SK-N-SH treated with all-trans-retinoic acid at 6 μM for 48 hours (cell line): ENCODE measurements at regions not wholly inside any gene's neighbourhood (a gene's known extent, or its start where the extent isn't known, plus 50 kb on each side); places are given as distances from the start of the nearest gene placed in this dataset.

Source experiments
- ARNTL ChIP-seq: fragments of 450-650 bp; formaldehyde crosslinking; IDR thresholded peaks from 2 replicates; pipeline ENCODE4 v1.5.0; 2020; ENCODE audit warnings: low read depth, mild to moderate bottlenecking, moderate library complexity, borderline replicate concordance
- TF ChIP-seq, protein P1 (sequence below): fragments of 250-450 bp; sonication (Bioruptor Pico); IDR thresholded peaks from 2 replicates; pipeline ENCODE4 v1.8.0; 2020; ENCODE audit warnings: mild to moderate bottlenecking, moderate library complexity, borderline replicate concordance

DNA sequence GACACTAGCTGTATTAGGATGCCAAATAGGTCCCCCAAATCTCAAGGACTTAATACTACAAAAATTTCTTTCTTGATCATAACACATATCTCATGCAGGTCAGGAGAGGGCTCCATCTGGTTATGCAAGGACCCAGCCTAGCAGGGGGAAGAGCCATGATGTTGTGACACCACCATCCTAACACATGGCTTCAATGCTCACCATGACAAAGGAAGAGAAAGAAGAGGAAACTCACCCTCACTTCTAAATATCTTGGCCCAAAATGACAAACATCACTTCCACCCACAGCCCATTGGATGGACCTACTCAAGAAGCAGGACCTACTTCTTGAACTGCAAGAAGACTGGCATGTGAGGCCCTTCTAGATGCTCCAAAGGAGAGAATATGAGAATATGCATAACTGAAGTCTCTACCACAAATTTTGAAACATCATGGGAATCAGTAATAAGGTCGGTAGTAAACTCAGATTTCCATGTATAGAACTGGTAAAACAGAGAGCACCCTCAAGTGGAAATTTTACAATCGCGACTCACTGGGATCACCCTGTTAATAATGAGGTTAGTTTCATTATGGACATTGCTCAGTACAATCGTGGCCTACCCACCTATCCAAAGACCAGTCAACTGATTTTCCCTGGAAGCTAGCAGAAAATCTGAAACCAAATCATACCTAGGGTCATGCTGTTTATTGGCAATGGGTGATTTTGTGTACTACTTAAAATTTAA is 308.2 kb downstream of the ACTL7B start:
- no peak for TF ChIP-seq ARNTL (CRISPR knock-in tag)
- TF ChIP-seq, protein P1, sequence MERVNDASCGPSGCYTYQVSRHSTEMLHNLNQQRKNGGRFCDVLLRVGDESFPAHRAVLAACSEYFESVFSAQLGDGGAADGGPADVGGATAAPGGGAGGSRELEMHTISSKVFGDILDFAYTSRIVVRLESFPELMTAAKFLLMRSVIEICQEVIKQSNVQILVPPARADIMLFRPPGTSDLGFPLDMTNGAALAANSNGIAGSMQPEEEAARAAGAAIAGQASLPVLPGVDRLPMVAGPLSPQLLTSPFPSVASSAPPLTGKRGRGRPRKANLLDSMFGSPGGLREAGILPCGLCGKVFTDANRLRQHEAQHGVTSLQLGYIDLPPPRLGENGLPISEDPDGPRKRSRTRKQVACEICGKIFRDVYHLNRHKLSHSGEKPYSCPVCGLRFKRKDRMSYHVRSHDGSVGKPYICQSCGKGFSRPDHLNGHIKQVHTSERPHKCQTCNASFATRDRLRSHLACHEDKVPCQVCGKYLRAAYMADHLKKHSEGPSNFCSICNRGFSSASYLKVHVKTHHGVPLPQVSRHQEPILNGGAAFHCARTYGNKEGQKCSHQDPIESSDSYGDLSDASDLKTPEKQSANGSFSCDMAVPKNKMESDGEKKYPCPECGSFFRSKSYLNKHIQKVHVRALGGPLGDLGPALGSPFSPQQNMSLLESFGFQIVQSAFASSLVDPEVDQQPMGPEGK: no peak
